Activated CD8-positive, alpha-beta memory T cell treated with anti-CD3 and anti-CD28 coated beads, Interleukin-2, amount 10 ng/mL, durations not matched to agents 7 days and 5 days (primary cell): ENCODE measurements at regions not wholly inside any gene's neighbourhood (a gene's known extent, or its start where the extent isn't known, plus 50 kb on each side); places are given as distances from the start of the nearest gene placed in this dataset.
"Not testable (repeated sequence)": the region's sequence is repeated elsewhere in the genome, so short reads cannot be mapped to it uniquely, and the experiment has no call there.

Source experiments
- ATAC-seq: fragments of 150-1000 bp; cut with Tn5 transposase; one replicate; pipeline ENCODE4 v1.10.0; 2021; ENCODE audit warnings: moderate library complexity
- CTCF ChIA-PET: fragments of 350-600 bp; sonication (Branson Sonifier 250); formaldehyde crosslinking; loops from one replicate; lab custom pipeline; 2021; ENCODE audit warnings: antibody characterized with exemption; lab: Charles Lee
- DNase-seq: peaks from one replicate; pipeline ENCODE4 v3.0.0-alpha.2; 2020
- H3K27ac Mint-ChIP-seq: one replicate; pipeline ENCODE4 v1.8.0; 2021; ENCODE audit warnings: mild to moderate bottlenecking, mixed read lengths
- H3K27me3 Mint-ChIP-seq: one replicate; pipeline ENCODE4 v1.8.0; 2021; ENCODE audit warnings: mixed read lengths
- H3K36me3 Mint-ChIP-seq: one replicate; pipeline ENCODE4 v1.8.0; 2021; ENCODE audit warnings: mild to moderate bottlenecking, mixed read lengths
- H3K4me1 Mint-ChIP-seq: one replicate; pipeline ENCODE4 v1.8.0; 2021; ENCODE audit warnings: mixed read lengths
- H3K4me3 Mint-ChIP-seq: one replicate; pipeline ENCODE4 v1.8.0; 2021; ENCODE audit warnings: mild to moderate bottlenecking, moderate library complexity, mixed read lengths
- H3K9me3 Mint-ChIP-seq: one replicate; pipeline ENCODE4 v1.8.0; 2022; ENCODE audit warnings: low read depth, mixed read lengths

- Mint-ChIP-seq H3K36me3 (no peaks in the 10 kb centered on the region), H3K9me3 (peaks cover 5% of the 10 kb centered on the region), H3K4me3 (no peak overlapping the region), H3K27me3 (no peaks in the 10 kb centered on the region), H3K4me1 (no peaks in the 10 kb centered on the region), H3K27ac (no peak overlapping the region)
- DNase-seq (no peak), ATAC-seq (no peak)
- CTCF ChIA-PET: no interaction called here
These were observed 792.7 kb downstream of the METTL4 start for GRCh38 chr18:1778496-1779178.

- Mint-ChIP-seq H3K9me3 (peaks cover 5% of the 10 kb centered on the region), H3K27ac (no peak overlapping the region), H3K4me1 (no peaks in the 10 kb centered on the region), H3K36me3 (no peaks in the 10 kb centered on the region), H3K27me3 (no peaks in the 10 kb centered on the region), H3K4me3 (no peak overlapping the region)
- DNase-seq (no peak), ATAC-seq (no peak)
- CTCF ChIA-PET: no interaction called here
These were observed 791.7 kb downstream of the METTL4 start for GRCh38 chr18:1779587-1779986.

DNA sequence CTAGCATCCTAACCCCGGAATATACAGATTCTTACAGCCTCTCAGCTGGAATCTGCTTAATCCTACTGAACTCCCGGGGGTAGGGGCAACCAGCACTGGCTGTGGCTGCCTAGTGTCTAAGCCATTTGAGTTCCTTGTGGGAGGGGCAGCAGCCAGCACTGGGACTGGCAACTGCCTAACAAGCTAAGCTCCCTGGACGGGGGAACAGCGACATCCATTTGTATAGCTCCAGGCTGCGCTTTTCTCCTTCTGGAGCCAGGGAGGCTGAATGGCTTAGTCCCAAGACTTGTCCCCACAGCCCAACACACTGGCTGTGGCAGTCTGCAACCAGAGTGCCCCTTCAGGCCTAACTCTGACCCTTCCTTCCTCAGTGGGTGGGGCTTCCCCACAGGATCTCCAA, 787.2 kb downstream of the METTL4 start:
- CTCF ChIA-PET: no interaction called here
- Mint-ChIP-seq H3K4me1 (no peaks in the 10 kb centered on the region), H3K27ac (no peak overlapping the region), H3K4me3 (no peak overlapping the region), H3K9me3 (peaks cover 15% of the 10 kb centered on the region), H3K36me3 (no peaks in the 10 kb centered on the region), H3K27me3 (no peaks in the 10 kb centered on the region)
- ATAC-seq (no peak), DNase-seq (no peak)

DNA sequence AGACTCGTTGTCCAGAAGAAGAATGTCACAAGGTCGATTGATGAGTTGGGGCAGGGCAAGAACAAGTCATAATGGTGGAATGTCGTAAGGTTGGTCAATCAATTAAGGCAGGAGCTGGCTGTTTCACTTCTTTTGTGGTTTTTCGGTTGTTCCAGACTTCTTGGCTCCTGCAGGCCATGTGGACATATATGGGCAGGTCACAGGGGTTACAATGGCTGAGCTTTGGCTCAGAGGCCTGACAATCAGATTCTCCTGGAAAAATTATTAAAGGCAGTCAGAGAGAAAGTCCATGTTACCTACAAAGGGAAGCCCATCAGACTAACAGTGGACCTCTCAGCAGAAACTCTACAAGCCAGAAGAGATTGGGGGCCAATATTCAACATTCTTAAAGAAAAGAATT, 785.3 kb downstream of the METTL4 start:
- H3K36me3 Mint-ChIP-seq, H3K4me1 Mint-ChIP-seq, H3K27me3 Mint-ChIP-seq, H3K4me3 Mint-ChIP-seq, CTCF ChIA-PET, ATAC-seq, DNase-seq, H3K27ac Mint-ChIP-seq: not testable (repeated sequence)
- peaks cover 15% of the 10 kb centered on the region for H3K9me3 Mint-ChIP-seq

- Mint-ChIP-seq H3K4me3 (no peak overlapping the region), H3K4me1 (no peaks in the 10 kb centered on the region), H3K36me3 (no peaks in the 10 kb centered on the region), H3K9me3 (no peaks in the 10 kb centered on the region), H3K27ac (no peak overlapping the region), H3K27me3 (no peaks in the 10 kb centered on the region)
- DNase-seq (no peak), ATAC-seq (no peak)
- CTCF ChIA-PET: no interaction called here
These were observed 774.7 kb downstream of the METTL4 start for GRCh38 chr18:1796636-1797035.

DNA sequence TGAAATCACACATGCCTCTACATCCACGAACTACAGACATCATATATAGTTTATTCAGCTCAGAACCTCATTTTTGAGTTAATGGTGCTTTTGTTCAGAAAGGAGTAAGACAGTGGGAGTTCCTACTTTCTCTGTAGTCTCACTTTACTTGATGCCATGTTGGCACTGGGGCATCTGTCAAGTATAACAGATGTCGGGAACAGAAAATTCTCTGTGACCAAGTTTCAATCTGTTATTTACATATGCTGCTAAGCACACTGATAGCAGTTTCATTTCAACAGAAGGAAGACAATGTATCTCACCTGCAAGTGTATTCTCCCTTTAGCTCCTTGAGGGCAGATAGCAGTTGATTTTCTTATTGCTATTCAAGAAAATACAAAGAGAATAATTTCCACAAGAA, 774.1 kb downstream of the METTL4 start:
- CTCF ChIA-PET: no interaction called here
- DNase-seq (no peak), ATAC-seq (no peak)
- H3K9me3 Mint-ChIP-seq: no peaks in the 10 kb centered on the region
- H3K36me3 Mint-ChIP-seq: no peaks in the 10 kb centered on the region
- no peaks in the 10 kb centered on the region for H3K4me1 Mint-ChIP-seq
- no peak overlapping the region for H3K27ac Mint-ChIP-seq
- no peaks in the 10 kb centered on the region for H3K27me3 Mint-ChIP-seq
- H3K4me3 Mint-ChIP-seq: no peak overlapping the region

- DNase-seq: no peak
- no peaks in the 10 kb centered on the region for H3K27me3 Mint-ChIP-seq
- H3K36me3 Mint-ChIP-seq: no peaks in the 10 kb centered on the region
- CTCF ChIA-PET: no interaction called here
- H3K4me1 Mint-ChIP-seq: no peaks in the 10 kb centered on the region
- H3K27ac Mint-ChIP-seq: no peak overlapping the region
- no peak overlapping the region for H3K4me3 Mint-ChIP-seq
- ATAC-seq: no peak
- no peaks in the 10 kb centered on the region for H3K9me3 Mint-ChIP-seq
These were observed 765.8 kb downstream of the METTL4 start for GRCh38 chr18:1805521-1805920.

DNA sequence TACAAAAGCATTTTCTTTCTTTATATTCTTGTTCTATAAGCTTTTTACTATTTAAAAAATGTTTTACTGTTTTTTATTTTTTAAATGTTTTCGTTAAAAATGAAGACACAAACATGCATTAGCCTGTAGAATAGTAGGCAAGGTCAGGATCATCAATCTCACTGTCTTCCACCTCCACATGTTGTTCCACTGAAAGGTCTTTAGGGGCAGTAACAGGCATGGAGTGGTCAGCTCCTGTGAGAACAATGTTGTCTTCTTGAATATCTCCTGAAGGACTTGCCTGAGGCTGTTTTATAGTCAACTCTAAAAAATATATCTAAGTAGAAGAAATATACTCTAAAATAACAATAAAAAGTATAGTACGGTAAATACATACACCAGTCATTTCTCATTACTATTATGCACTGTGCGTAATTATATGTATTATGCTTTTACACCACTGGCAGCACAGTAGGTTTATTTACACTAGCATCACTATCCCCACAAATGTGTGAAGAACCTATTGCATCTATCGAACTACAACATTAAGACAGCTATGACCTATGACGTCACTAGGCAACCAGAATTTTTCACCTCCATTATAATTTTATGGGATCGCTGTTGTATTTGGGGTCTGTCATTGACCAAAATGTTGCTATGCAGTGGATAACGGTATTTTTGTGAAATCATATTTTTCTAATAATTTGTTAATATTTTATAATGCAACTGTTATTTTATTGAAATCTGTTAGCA, 764.3 kb downstream of the METTL4 start:
- Mint-ChIP-seq H3K4me3 (no peak overlapping the region), H3K4me1 (no peaks in the 10 kb centered on the region), H3K27me3 (no peaks in the 10 kb centered on the region), H3K27ac (no peak overlapping the region), H3K36me3 (no peaks in the 10 kb centered on the region), H3K9me3 (no peaks in the 10 kb centered on the region)
- no peak for ATAC-seq
- CTCF ChIA-PET: no interaction called here
- no peak for DNase-seq

DNA sequence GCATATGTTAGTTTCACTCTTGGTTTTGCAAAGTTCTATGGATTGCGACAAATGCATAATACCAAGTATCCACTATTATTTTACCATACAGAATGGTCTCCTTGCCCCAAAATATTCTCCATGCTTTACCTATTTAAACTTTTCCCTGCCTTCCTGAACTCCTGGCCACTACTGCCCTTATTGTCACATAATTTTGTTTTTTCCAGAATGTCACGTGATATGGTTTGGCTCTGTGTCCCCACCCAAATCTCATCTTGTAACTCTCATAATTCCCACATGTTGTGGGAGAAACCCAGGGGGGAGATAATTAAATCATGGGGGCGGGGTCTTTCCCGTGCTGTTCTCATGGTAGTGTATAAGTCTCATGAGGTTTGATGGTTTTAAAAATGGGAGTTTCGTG, 760.0 kb downstream of the METTL4 start:
- H3K4me1 Mint-ChIP-seq: no peaks in the 10 kb centered on the region
- H3K36me3 Mint-ChIP-seq: no peaks in the 10 kb centered on the region
- DNase-seq: no peak
- H3K9me3 Mint-ChIP-seq: no peaks in the 10 kb centered on the region
- no peak for ATAC-seq
- no peak overlapping the region for H3K27ac Mint-ChIP-seq
- no peaks in the 10 kb centered on the region for H3K27me3 Mint-ChIP-seq
- CTCF ChIA-PET: no interaction called here
- H3K4me3 Mint-ChIP-seq: no peak overlapping the region

GRCh38 chr18:1825296-1825695, 746.0 kb downstream of the METTL4 start:
- no peak for DNase-seq
- Mint-ChIP-seq H3K4me1 (no peaks in the 10 kb centered on the region), H3K9me3 (no peaks in the 10 kb centered on the region), H3K36me3 (no peaks in the 10 kb centered on the region), H3K27ac (no peak overlapping the region), H3K27me3 (no peaks in the 10 kb centered on the region), H3K4me3 (no peak overlapping the region)
- ATAC-seq: no peak
- CTCF ChIA-PET: no interaction called here

- Mint-ChIP-seq H3K36me3 (no peaks in the 10 kb centered on the region), H3K4me1 (no peaks in the 10 kb centered on the region)
- CTCF ChIA-PET: no interaction called here
These were observed 730.4 kb downstream of the METTL4 start for GRCh38 chr18:1840878-1841277.

GRCh38 chr18:1846640-1847039, 724.7 kb downstream of the METTL4 start:
- H3K27ac Mint-ChIP-seq: no peak overlapping the region
- ATAC-seq (no peak), DNase-seq (no peak)
- CTCF ChIA-PET: no interaction called here
- peaks cover 8% of the 10 kb centered on the region for H3K9me3 Mint-ChIP-seq
- no peaks in the 10 kb centered on the region for H3K27me3 Mint-ChIP-seq
- H3K4me1 Mint-ChIP-seq: peaks cover 3% of the 10 kb centered on the region
- H3K4me3 Mint-ChIP-seq: no peak overlapping the region
- H3K36me3 Mint-ChIP-seq: no peaks in the 10 kb centered on the region

More at GRCh38 chr18:1840878-1841277, 730.4 kb downstream of the METTL4 start:
- Mint-ChIP-seq H3K4me3 (no peak overlapping the region), H3K9me3 (peaks cover 15% of the 10 kb centered on the region), H3K27me3 (no peaks in the 10 kb centered on the region), H3K27ac (no peak overlapping the region)
- DNase-seq (no peak), ATAC-seq (no peak)

DNA sequence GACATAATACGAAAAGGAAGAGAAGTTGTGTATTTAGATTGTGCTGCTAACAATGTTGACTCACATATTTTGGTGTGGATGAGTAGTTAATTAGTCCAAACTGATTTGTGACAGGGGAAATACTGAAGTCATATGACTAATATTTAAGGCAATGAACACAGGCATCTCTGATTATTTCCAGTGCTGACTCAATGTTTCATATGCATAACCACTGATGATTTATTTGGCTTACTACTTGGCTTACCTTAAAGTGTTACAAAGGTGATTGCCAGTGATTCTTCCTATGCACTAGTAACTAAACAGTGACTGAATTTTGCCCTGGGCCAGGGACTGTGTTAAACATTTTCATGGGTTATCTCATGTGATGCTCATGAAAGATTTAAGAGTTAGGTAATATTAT, 722.6 kb downstream of the METTL4 start:
- H3K4me3 Mint-ChIP-seq: no peak overlapping the region
- H3K36me3 Mint-ChIP-seq: no peaks in the 10 kb centered on the region
- peaks cover 3% of the 10 kb centered on the region for H3K4me1 Mint-ChIP-seq
- peaks cover 9% of the 10 kb centered on the region for H3K9me3 Mint-ChIP-seq
- CTCF ChIA-PET: no interaction called here
- no peak overlapping the region for H3K27ac Mint-ChIP-seq
- no peak for ATAC-seq
- DNase-seq: no peak
- no peaks in the 10 kb centered on the region for H3K27me3 Mint-ChIP-seq

DNA sequence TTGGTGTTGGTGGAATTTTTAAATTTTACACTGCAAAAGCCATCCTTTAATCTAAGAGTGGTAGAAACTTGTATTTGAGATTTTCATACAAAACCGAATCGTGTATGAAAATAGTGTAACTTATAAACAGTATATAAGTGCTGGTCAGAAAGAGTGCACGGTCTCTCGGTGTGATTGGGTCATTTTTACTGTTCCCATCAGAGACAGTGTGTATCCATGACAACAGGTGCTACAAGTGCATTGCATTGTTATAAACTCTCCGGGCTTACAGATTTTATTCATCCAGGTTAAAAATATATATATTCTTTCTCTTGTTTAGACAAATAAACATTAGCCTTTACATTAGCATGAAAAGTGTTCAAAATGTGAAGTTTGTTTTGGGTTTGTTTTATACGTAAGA, 721.9 kb downstream of the METTL4 start:
- no peak overlapping the region for H3K27ac Mint-ChIP-seq
- no peaks in the 10 kb centered on the region for H3K36me3 Mint-ChIP-seq
- H3K27me3 Mint-ChIP-seq: no peaks in the 10 kb centered on the region
- DNase-seq: no peak
- CTCF ChIA-PET: no interaction called here
- ATAC-seq: no peak
- H3K4me1 Mint-ChIP-seq: peaks cover 3% of the 10 kb centered on the region
- peaks cover 9% of the 10 kb centered on the region for H3K9me3 Mint-ChIP-seq
- H3K4me3 Mint-ChIP-seq: no peak overlapping the region
